ENCODE measurements at regions not wholly inside any gene's neighbourhood (a gene's known extent, or its start where the extent isn't known, plus 50 kb on each side); places are given as distances from the start of the nearest gene placed in this dataset.

- no peak overlapping the region for H3K4me3 ChIP-seq (ENCODE audit: low read depth, low read length)
- peak; percentile 7 for DNase-seq (ENCODE audit: low read depth, low spot score)
- no peak for TF ChIP-seq CTCF (IDR thresholded peaks at IDR 0.05; ENCODE audit: insufficient read depth, low read length, missing control alignments)
- CTCF ChIA-PET, result no interaction called here
- POLR2A ChIA-PET, result no interaction called here
Measured at GRCh38 chr3:46110701-46111493, 83.6 kb upstream of the XCR1 start.

DNA sequence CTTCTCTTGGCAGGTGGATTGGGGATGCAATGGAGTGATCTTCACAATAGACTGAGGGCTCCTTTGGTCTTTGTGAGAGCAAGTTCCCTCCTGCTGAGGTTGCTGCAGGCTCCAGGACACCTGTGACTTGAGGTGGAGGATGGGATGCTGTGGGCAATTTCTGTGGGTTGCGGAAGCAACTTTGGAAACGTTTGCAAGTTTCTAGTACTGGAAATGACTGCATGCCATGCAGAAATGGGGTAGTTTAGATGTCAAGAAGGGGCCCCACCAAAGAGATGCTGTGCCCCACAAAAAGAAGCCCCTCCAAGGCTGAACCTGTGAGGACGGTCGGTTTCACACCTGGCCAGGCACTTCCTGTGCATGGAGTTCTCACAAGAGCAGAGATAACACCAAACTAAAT, 80.4 kb upstream of the XCR1 start:
- H3K4me3 ChIP-seq (ENCODE audit: low read depth, low read length), result no peak overlapping the region
- TF ChIP-seq CTCF (IDR thresholded peaks at IDR 0.05; ENCODE audit: insufficient read depth, low read length, missing control alignments), result no peak
- ChIA-PET POLR2A (no interaction called here), CTCF (no interaction called here)
- no peak for DNase-seq (ENCODE audit: low read depth, low spot score)

- ChIA-PET POLR2A (no interaction called here), CTCF (interaction anchor here (1.6 kb wide), 1 partner anchor 26 kb away, joined by 3 read pairs; no protein-coding TSS in a partner anchor)
- H3K4me3 ChIP-seq (ENCODE audit: low read depth, low read length), result no peak overlapping the region
- TF ChIP-seq CTCF (IDR thresholded peaks at IDR 0.05; ENCODE audit: insufficient read depth, low read length, missing control alignments), result no peak
- no peak for DNase-seq (ENCODE audit: low read depth, low spot score)
Measured at GRCh38 chr3:46105306-46105919, 78.1 kb upstream of the XCR1 start.

DNA sequence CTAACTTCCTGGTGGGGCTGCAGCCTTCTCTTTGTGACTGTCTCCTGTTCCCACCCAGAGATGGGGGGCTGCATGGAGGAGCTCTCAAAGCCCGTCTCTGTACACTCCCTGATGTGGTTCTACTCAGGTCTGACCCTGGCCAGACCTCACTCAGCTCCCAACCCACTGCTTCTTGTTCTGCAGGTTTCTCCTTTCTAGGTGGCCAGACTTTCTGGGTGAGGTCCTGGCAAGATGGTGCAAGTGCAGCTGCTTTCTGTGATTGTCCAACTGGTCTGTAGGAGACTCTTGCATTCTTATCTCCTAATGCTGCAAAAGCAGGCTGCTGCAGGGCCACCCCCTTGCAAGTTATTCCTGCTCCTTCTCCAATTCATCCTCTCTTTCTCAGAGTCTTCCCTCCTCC, 77.4 kb upstream of the XCR1 start:
- ChIA-PET POLR2A (no interaction called here), CTCF (interaction anchor here (0.9 kb wide), 1 partner anchor 26 kb away, joined by 4 read pairs; no protein-coding TSS in a partner anchor)
- no peak overlapping the region for H3K4me3 ChIP-seq (ENCODE audit: low read depth, low read length)
- no peak for DNase-seq (ENCODE audit: low read depth, low spot score)
- no peak for TF ChIP-seq CTCF (IDR thresholded peaks at IDR 0.05; ENCODE audit: insufficient read depth, low read length, missing control alignments)

GRCh38 chr3:46102780-46103130, 75.5 kb upstream of the XCR1 start:
- no peak overlapping the region for H3K4me3 ChIP-seq (ENCODE audit: low read depth, low read length)
- no peak for DNase-seq (ENCODE audit: low read depth, low spot score)
- POLR2A ChIA-PET, result no interaction called here
- CTCF ChIA-PET, result no interaction called here
- TF ChIP-seq CTCF (IDR thresholded peaks at IDR 0.05; ENCODE audit: insufficient read depth, low read length, missing control alignments), result no peak

- POLR2A ChIA-PET, result no interaction called here
- CTCF ChIA-PET, result no interaction called here
- no peak overlapping the region for H3K4me3 ChIP-seq (ENCODE audit: low read depth, low read length)
- TF ChIP-seq CTCF (IDR thresholded peaks at IDR 0.05; ENCODE audit: insufficient read depth, low read length, missing control alignments), result no peak
- no peak for DNase-seq (ENCODE audit: low read depth, low spot score)
Measured at GRCh38 chr3:46102059-46102779, 74.9 kb upstream of the XCR1 start.
